ENCODE measurements at regions not wholly inside any gene's neighbourhood (a gene's known extent, or its start where the extent isn't known, plus 50 kb on each side); places are given as distances from the start of the nearest gene placed in this dataset.
A peak's percentile ranks its signal among the peaks of the same experiment; 100 is the strongest.

- Histone ChIP-seq H3K27ac (ENCODE audit: low read depth) (no peak overlapping the region), H3K79me2 (replicated peaks; ENCODE audit: insufficient read depth) (no peaks in the 10 kb centered on the region), H3K4me1 (ENCODE audit: insufficient read depth) (no peaks in the 10 kb centered on the region), H3K27me3 (ENCODE audit: insufficient read depth) (no peaks in the 10 kb centered on the region), H3K4me3 (no peak overlapping the region), H3K4me2 (no peak overlapping the region), H4K20me1 (replicated peaks; ENCODE audit: insufficient read depth) (no peaks in the 10 kb centered on the region), H2AFZ (no peak overlapping the region), H3K36me3 (ENCODE audit: insufficient read depth) (no peaks in the 10 kb centered on the region), H3F3A (replicated peaks; ENCODE audit: low read depth) (no peaks in the 10 kb centered on the region), H3K9me2 (ENCODE audit: insufficient read depth) (no peaks in the 10 kb centered on the region)
- ATAC-seq (peak; percentile 46; the same call in 2 of the 3 replicates), DNase-seq (ENCODE audit: low spot score) (no peak)
- Mint-ChIP-seq H3K9me3 (no peaks in the 10 kb centered on the region), H3K36me3 (ENCODE audit: low read depth) (no peaks in the 10 kb centered on the region), H3K4me1 (no peaks in the 10 kb centered on the region), H3K4me3 (no peak overlapping the region), H3K27ac (no peak overlapping the region), H3K27me3 (ENCODE audit: insufficient read depth, low read depth, poor library complexity) (no peaks in the 10 kb centered on the region)
- TF ChIP-seq CREB1 (CRISPR knock-in tag; IDR thresholded peaks at IDR 0.05; ENCODE audit: low read depth) (no peak), ZNF331 (CRISPR knock-in tag; IDR thresholded peaks at IDR 0.05; ENCODE audit: low read depth) (no peak), EZH2phosphoT487 (IDR thresholded peaks at IDR 0.05; ENCODE audit: unreplicated experiment) (no peak), EZH2 (IDR thresholded peaks at IDR 0.05; ENCODE audit: low read depth, unreplicated experiment) (no peak), CTCF (conservative IDR thresholded peaks at IDR 0.05; ENCODE audit: low read depth in 2 of 2) (no peak), ETS1 (IDR thresholded peaks at IDR 0.05) (no peak), ZNF114 (CRISPR knock-in tag; IDR thresholded peaks at IDR 0.05) (no peak), ZNF462 (CRISPR knock-in tag; IDR thresholded peaks at IDR 0.05) (no peak)
Observed at GRCh38 chr3:146883288-146883687, 278.1 kb upstream of the PLSCR5 start.
